ENCODE measurements at regions not wholly inside any gene's neighbourhood (a gene's known extent, or its start where the extent isn't known, plus 50 kb on each side); places are given as distances from the start of the nearest gene placed in this dataset.

GRCh38 chr1:239155466-239156091, 230.8 kb upstream of the CHRM3 start:
- no peak for TF ChIP-seq CTCF (IDR thresholded peaks at IDR 0.05; ENCODE audit: low read depth, low read length)
- POLR2A ChIA-PET, result no interaction called here
- CTCF ChIA-PET, result no interaction called here
- DNase-seq (ENCODE audit: low read depth, low spot score), result no peak
- no peak overlapping the region for H3K4me3 ChIP-seq (ENCODE audit: low read depth, low read length)
- H3K9me3 ChIP-seq (ENCODE audit: control insufficient read depth, insufficient read depth, low read length), result peaks cover 16% of the 10 kb centered on the region
- H3K27me3 ChIP-seq (ENCODE audit: control insufficient read depth, insufficient read depth, low read length), result no peaks in the 10 kb centered on the region
- no peak overlapping the region for H3K27ac ChIP-seq (ENCODE audit: low read depth, low read length)

- POLR2A ChIA-PET, result no interaction called here
- DNase-seq (ENCODE audit: low read depth, low spot score), result no peak
- H3K9me3 ChIP-seq (ENCODE audit: control insufficient read depth, insufficient read depth, low read length), result peaks cover 12% of the 10 kb centered on the region; the same call in 1 of the 2 replicates
- H3K4me3 ChIP-seq (ENCODE audit: low read depth, low read length), result no peak overlapping the region
- TF ChIP-seq CTCF (IDR thresholded peaks at IDR 0.05; ENCODE audit: low read depth, low read length), result no peak
- no peak overlapping the region for H3K27ac ChIP-seq (ENCODE audit: low read depth, low read length)
- H3K27me3 ChIP-seq (ENCODE audit: control insufficient read depth, insufficient read depth, low read length), result no peaks in the 10 kb centered on the region
- CTCF ChIA-PET, result no interaction called here
Measured at GRCh38 chr1:239151937-239152336, 234.4 kb upstream of the CHRM3 start.

- POLR2A ChIA-PET, result no interaction called here
- TF ChIP-seq CTCF (IDR thresholded peaks at IDR 0.05; ENCODE audit: low read depth, low read length), result no peak
- peaks cover 11% of the 10 kb centered on the region for H3K9me3 ChIP-seq (ENCODE audit: control insufficient read depth, insufficient read depth, low read length)
- no peaks in the 10 kb centered on the region for H3K27me3 ChIP-seq (ENCODE audit: control insufficient read depth, insufficient read depth, low read length)
- no peak for DNase-seq (ENCODE audit: low read depth, low spot score)
- H3K27ac ChIP-seq (ENCODE audit: low read depth, low read length), result no peak overlapping the region
- CTCF ChIA-PET, result no interaction called here
- H3K4me3 ChIP-seq (ENCODE audit: low read depth, low read length), result no peak overlapping the region
Measured at GRCh38 chr1:239140968-239141367, 245.4 kb upstream of the CHRM3 start.

GRCh38 chr1:239139801-239140200, 246.6 kb upstream of the CHRM3 start:
- H3K4me3 ChIP-seq (ENCODE audit: low read depth, low read length), result no peak overlapping the region
- no peaks in the 10 kb centered on the region for H3K27me3 ChIP-seq (ENCODE audit: control insufficient read depth, insufficient read depth, low read length)
- no peak overlapping the region for H3K27ac ChIP-seq (ENCODE audit: low read depth, low read length)
- ChIA-PET POLR2A (no interaction called here), CTCF (no interaction called here)
- TF ChIP-seq CTCF (IDR thresholded peaks at IDR 0.05; ENCODE audit: low read depth, low read length), result no peak
- no peak for DNase-seq (ENCODE audit: low read depth, low spot score)
- peaks cover 11% of the 10 kb centered on the region for H3K9me3 ChIP-seq (ENCODE audit: control insufficient read depth, insufficient read depth, low read length)

GRCh38 chr1:239128541-239128940, 257.8 kb upstream of the CHRM3 start:
- Histone ChIP-seq H3K27ac (ENCODE audit: low read depth, low read length) (no peak overlapping the region), H3K4me3 (ENCODE audit: low read depth, low read length) (no peak overlapping the region), H3K27me3 (ENCODE audit: control insufficient read depth, insufficient read depth, low read length) (no peaks in the 10 kb centered on the region), H3K9me3 (ENCODE audit: control insufficient read depth, insufficient read depth, low read length) (peaks cover 7% of the 10 kb centered on the region; the same call in 1 of the 2 replicates)
- no peak for DNase-seq (ENCODE audit: low read depth, low spot score)
- ChIA-PET POLR2A (no interaction called here), CTCF (no interaction called here)
- TF ChIP-seq CTCF (IDR thresholded peaks at IDR 0.05; ENCODE audit: low read depth, low read length), result no peak
